ENCODE measurements at regions not wholly inside any gene's neighbourhood (a gene's known extent, or its start where the extent isn't known, plus 50 kb on each side); places are given as distances from the start of the nearest gene placed in this dataset.

- DNase-seq, result no peak
Measured at GRCh38 chr16:52092126-52092525, 454.8 kb downstream of the TOX3 start.

- DNase-seq, result no peak
Measured at GRCh38 chr16:52090080-52090479, 456.9 kb downstream of the TOX3 start.

GRCh38 chr16:52089476-52089875 is 457.5 kb downstream of the TOX3 start:
- no peak for DNase-seq

- DNase-seq, result no peak
Measured at GRCh38 chr16:52086901-52087300, 460.0 kb downstream of the TOX3 start.

- DNase-seq, result no peak
Measured at GRCh38 chr16:52078716-52079655, 468.0 kb downstream of the TOX3 start.

- no peak for DNase-seq
Measured at GRCh38 chr16:52077607-52078006, 469.3 kb downstream of the TOX3 start.

- DNase-seq, result no peak
Measured at GRCh38 chr16:52076801-52077201, 470.1 kb downstream of the TOX3 start.

GRCh38 chr16:52076332-52076731 is 470.6 kb downstream of the TOX3 start:
- no peak for DNase-seq

GRCh38 chr16:52074133-52074532 is 472.8 kb downstream of the TOX3 start:
- no peak for DNase-seq

GRCh38 chr16:52073024-52073423 is 473.9 kb downstream of the TOX3 start:
- no peak for DNase-seq

- DNase-seq, result no peak
Measured at GRCh38 chr16:52071101-52071500, 475.8 kb downstream of the TOX3 start.

GRCh38 chr16:52070341-52071057 is 476.4 kb downstream of the TOX3 start:
- DNase-seq, result no peak

- no peak for DNase-seq
Measured at GRCh38 chr16:52069866-52070265, 477.1 kb downstream of the TOX3 start.

- DNase-seq, result no peak
Measured at GRCh38 chr16:52068447-52069074, 478.4 kb downstream of the TOX3 start.

GRCh38 chr16:52066962-52067361 is 480.0 kb downstream of the TOX3 start:
- no peak for DNase-seq

- no peak for DNase-seq
Measured at GRCh38 chr16:52056259-52056658, 490.7 kb downstream of the TOX3 start.

GRCh38 chr16:52055381-52055780 is 491.6 kb downstream of the TOX3 start:
- no peak for DNase-seq

- no peak for DNase-seq
Measured at GRCh38 chr16:52054326-52054725, 492.6 kb downstream of the TOX3 start.

- DNase-seq, result no peak
Measured at GRCh38 chr16:52052818-52053217, 494.1 kb downstream of the TOX3 start.

- DNase-seq, result no peak
Measured at GRCh38 chr16:52051414-52052172, 495.4 kb downstream of the TOX3 start.

- no peak for DNase-seq
Measured at GRCh38 chr16:52050418-52050817, 496.5 kb downstream of the TOX3 start.

- no peak for DNase-seq
Measured at GRCh38 chr16:52035436-52035835, 511.5 kb downstream of the TOX3 start.

- DNase-seq, result no peak
Measured at GRCh38 chr16:52034830-52035229, 512.1 kb downstream of the TOX3 start.
